ENCODE measurements at regions not wholly inside any gene's neighbourhood (a gene's known extent, or its start where the extent isn't known, plus 50 kb on each side); places are given as distances from the start of the nearest gene placed in this dataset.

DNA sequence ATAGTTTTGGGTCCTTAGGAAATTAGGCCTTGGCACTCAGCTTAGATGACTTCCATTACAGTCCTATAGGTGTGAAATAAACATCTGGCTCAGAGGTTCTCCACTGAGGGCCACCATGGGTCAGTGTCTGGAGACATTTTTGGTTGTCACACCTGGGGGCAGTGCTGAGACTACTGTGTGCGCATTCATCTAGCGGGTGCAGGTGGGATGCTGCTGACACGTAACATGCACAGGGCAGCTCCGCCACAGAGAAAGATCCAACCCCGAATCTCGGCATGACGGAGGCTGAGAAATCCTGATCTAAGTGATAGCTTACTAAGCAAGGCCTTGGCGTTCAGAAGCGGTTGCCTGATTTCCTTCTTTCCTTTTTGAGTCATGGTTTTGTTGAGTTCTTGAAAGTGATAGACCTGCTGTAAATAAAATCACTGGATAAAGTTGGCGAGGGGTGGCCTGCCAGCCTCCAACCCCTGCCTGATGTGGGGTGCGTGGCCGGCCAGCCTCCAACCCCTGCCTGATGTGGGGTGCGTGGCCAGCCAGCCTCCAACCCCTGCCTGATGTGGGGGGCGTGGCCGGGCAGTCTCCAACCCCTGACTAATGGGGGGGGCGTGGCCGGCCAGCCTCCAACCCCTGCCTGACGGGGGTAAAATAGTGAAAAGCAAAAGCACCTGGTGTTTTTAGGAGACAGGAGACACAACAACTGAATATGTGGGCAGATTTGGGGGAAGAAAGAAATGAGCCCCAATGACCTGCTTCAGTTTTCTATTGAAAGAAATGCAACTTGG, 158.1 kb downstream of the CDH26 start:
- Histone ChIP-seq H3K4me2 (ENCODE audit: insufficient read depth in 1 of 2, low read depth in 2 of 2, low read length in 2 of 2) (no peak overlapping the region), H2BK5ac (ENCODE audit: low read depth, low read length) (no peak overlapping the region), H3K23me2 (ENCODE audit: low read depth, low read length) (no peaks in the 10 kb centered on the region), H3K23ac (ENCODE audit: insufficient read length) (no peak overlapping the region), H4K5ac (ENCODE audit: insufficient read length, low read depth, low read length) (no peak overlapping the region), H3K56ac (replicated peaks; ENCODE audit: insufficient read length, low read depth, low read length) (no peak overlapping the region), H3K4me1 (replicated peaks in 1 of 4; ENCODE audit: control insufficient read depth in 3 of 4, insufficient read depth in 4 of 4, low read length in 3 of 4) (no peaks in the 10 kb centered on the region), H2AK5ac (ENCODE audit: low read depth, low read length) (no peak overlapping the region), H3K18ac (ENCODE audit: extremely low read depth, low read length) (no peak overlapping the region), H3K27ac (ENCODE audit: low read depth, low read length) (no peak overlapping the region), H3K14ac (ENCODE audit: insufficient read length) (no peak overlapping the region), H3K79me1 (ENCODE audit: low read depth, low read length) (no peaks in the 10 kb centered on the region), H4K8ac (ENCODE audit: extremely low read depth, insufficient read depth, low read length) (no peak overlapping the region), H4K20me1 (replicated peaks in 1 of 2; ENCODE audit: control insufficient read depth in 1 of 2, insufficient read depth in 2 of 2, low read length in 2 of 2) (no peaks in the 10 kb centered on the region), H3K4me3 (ENCODE audit: extremely low read depth in 1 of 4, insufficient read depth in 2 of 4, low read depth in 3 of 4, low read length in 4 of 4) (no peak overlapping the region), H2BK120ac (replicated peaks; ENCODE audit: low read depth, low read length) (no peak overlapping the region), H2BK12ac (ENCODE audit: low read depth, low read length) (no peak overlapping the region), H3K9ac (replicated peaks in 1 of 4; ENCODE audit: extremely low read depth in 1 of 4, low read depth in 3 of 4, low read length in 3 of 4) (no peak overlapping the region), H2BK20ac (ENCODE audit: low read length) (no peak overlapping the region), H3K4ac (replicated peaks; ENCODE audit: insufficient read length, low read depth, low read length) (no peak overlapping the region), H3K36me3 (ENCODE audit: control insufficient read depth in 2 of 4, insufficient read depth in 4 of 4, low read length in 3 of 4) (no peaks in the 10 kb centered on the region), H3K79me2 (ENCODE audit: control insufficient read depth in 1 of 2, insufficient read depth in 2 of 2, low read length in 2 of 2) (no peaks in the 10 kb centered on the region), H4K91ac (replicated peaks; ENCODE audit: insufficient read length, low read length) (no peak overlapping the region), H3K27me3 (replicated peaks in 1 of 4; ENCODE audit: control insufficient read depth in 3 of 4, extremely low read depth in 1 of 4, insufficient read depth in 3 of 4, low read length in 3 of 4) (peaks cover 1 to 2% (median 2%) of the 10 kb centered on the region in 4 experiments; a peak in 3 of 7 replicates), H2AFZ (ENCODE audit: low read length) (no peak overlapping the region), H2BK15ac (ENCODE audit: low read length) (no peak overlapping the region), H3K9me3 (ENCODE audit: insufficient read depth in 2 of 2, low read depth in 1 of 2, low read length in 1 of 2) (no peaks in the 10 kb centered on the region)
- POLR2A ChIA-PET (ENCODE audit: partially characterized antibody), result no interaction called here
- 90% methylated on average over 14 of the region's 18 CpGs; no CpG with 5 or more reads in 1 of the 2 experiments for WGBS, 2 experiments (ENCODE audit: extremely low coverage in 1 of 2, insufficient coverage in 1 of 2, insufficient read length in 1 of 2, insufficient replicate concordance in 2 of 2, low coverage in 1 of 2, low lambda C conversion rate in 2 of 2, missing lambda C conversion rate in 1 of 2)
- TF ChIP-seq POLR2A (IDR thresholded peaks at IDR 0.05; ENCODE audit: control extremely low read depth in 1 of 2, low read depth in 2 of 2, low read length in 2 of 2), result no peak
- no peak for TF ChIP-seq CBX5 (IDR thresholded peaks at IDR 0.05; ENCODE audit: low read depth, low read length)
- no peak for TF ChIP-seq KDM4A (IDR thresholded peaks at IDR 0.05; ENCODE audit: low read depth, low read length, severe bottlenecking)
- no peak for TF ChIP-seq BACH1 (IDR thresholded peaks at IDR 0.05; ENCODE audit: low read length)
- TF ChIP-seq KDM1A (IDR thresholded peaks at IDR 0.05; ENCODE audit: borderline replicate concordance, low read length), result no peak
- TF ChIP-seq EGR1 (IDR thresholded peaks at IDR 0.05; ENCODE audit: borderline replicate concordance, low read depth, low read length), result no peak
- TF ChIP-seq, protein P1, sequence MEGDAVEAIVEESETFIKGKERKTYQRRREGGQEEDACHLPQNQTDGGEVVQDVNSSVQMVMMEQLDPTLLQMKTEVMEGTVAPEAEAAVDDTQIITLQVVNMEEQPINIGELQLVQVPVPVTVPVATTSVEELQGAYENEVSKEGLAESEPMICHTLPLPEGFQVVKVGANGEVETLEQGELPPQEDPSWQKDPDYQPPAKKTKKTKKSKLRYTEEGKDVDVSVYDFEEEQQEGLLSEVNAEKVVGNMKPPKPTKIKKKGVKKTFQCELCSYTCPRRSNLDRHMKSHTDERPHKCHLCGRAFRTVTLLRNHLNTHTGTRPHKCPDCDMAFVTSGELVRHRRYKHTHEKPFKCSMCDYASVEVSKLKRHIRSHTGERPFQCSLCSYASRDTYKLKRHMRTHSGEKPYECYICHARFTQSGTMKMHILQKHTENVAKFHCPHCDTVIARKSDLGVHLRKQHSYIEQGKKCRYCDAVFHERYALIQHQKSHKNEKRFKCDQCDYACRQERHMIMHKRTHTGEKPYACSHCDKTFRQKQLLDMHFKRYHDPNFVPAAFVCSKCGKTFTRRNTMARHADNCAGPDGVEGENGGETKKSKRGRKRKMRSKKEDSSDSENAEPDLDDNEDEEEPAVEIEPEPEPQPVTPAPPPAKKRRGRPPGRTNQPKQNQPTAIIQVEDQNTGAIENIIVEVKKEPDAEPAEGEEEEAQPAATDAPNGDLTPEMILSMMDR (IDR thresholded peaks at IDR 0.05; ENCODE audit: control extremely low read depth in 1 of 3, insufficient read depth in 1 of 3, low read depth in 1 of 3, low read length in 3 of 3), result no peak
- no peak for TF ChIP-seq SP4 (IDR thresholded peaks at IDR 0.05; ENCODE audit: low read length)
- no peak for TF ChIP-seq MAFK (IDR thresholded peaks at IDR 0.05; ENCODE audit: low read depth, low read length)
- no peak for TF ChIP-seq SUZ12 (IDR thresholded peaks at IDR 0.05; ENCODE audit: low read length)
- TF ChIP-seq BRCA1 (IDR thresholded peaks at IDR 0.05; ENCODE audit: low read depth, low read length), result no peak
- DNase-seq (ENCODE audit: low read depth in 1 of 2, low spot score in 2 of 2), result no peak
- CTCF ChIA-PET (ENCODE audit: partially characterized antibody), result interaction anchor here (1.0 kb wide), 1 partner anchor 51 kb away, joined by 3 read pairs; no protein-coding TSS in a partner anchor
- no peak for FAIRE-seq

All from H1 (cell line).